ENCODE measurements at regions not wholly inside any gene's neighbourhood (a gene's known extent, or its start where the extent isn't known, plus 50 kb on each side); places are given as distances from the start of the nearest gene placed in this dataset.

DNA sequence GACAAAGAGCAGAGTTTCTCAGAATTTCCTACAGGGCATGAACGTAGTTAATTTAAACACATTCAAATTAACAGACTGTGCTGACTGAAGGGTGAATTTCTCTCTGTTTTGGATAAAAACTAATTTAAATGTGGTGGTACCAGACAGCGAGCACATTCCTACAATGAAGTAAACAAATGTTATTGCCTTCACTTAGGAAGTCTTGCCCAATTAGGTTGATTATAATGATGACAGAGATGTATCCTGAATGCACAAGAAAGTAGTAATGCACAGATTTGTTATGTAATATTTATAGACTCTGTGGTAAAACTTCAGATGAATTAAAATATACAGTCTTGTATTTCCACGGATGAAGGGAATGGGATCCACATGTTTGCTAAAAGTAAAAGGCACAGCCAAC, 507.2 kb downstream of the EPHA4 start:
- Histone ChIP-seq H3K79me2 (ENCODE audit: insufficient read depth, low read length) (no peaks in the 10 kb centered on the region), H4K20me1 (ENCODE audit: insufficient read depth, low read length, poor library complexity, severe bottlenecking) (no peaks in the 10 kb centered on the region), H3K27me3 (ENCODE audit: insufficient read depth, low read length, poor library complexity, severe bottlenecking) (no peaks in the 10 kb centered on the region), H2AFZ (ENCODE audit: low read length) (no peak overlapping the region), H3K4me3 (ENCODE audit: low read length, poor library complexity, severe bottlenecking) (no peak overlapping the region), H3K4me1 (ENCODE audit: insufficient read depth, low read length, poor library complexity, severe bottlenecking) (no peaks in the 10 kb centered on the region), H3K36me3 (ENCODE audit: insufficient read depth, low read length) (no peaks in the 10 kb centered on the region), H3K9me3 (ENCODE audit: insufficient read depth, low read depth, low read length) (no peaks in the 10 kb centered on the region), H3F3A (ENCODE audit: low read depth) (no peaks in the 10 kb centered on the region), H3K9me2 (replicated peaks; ENCODE audit: low read depth, low read length) (no peaks in the 10 kb centered on the region), H3K9ac (ENCODE audit: low read depth, low read length, poor library complexity, severe bottlenecking) (no peak overlapping the region), H3K4me2 (ENCODE audit: low read depth, low read length, poor library complexity, severe bottlenecking) (no peak overlapping the region)
- TF ChIP-seq, protein P1, sequence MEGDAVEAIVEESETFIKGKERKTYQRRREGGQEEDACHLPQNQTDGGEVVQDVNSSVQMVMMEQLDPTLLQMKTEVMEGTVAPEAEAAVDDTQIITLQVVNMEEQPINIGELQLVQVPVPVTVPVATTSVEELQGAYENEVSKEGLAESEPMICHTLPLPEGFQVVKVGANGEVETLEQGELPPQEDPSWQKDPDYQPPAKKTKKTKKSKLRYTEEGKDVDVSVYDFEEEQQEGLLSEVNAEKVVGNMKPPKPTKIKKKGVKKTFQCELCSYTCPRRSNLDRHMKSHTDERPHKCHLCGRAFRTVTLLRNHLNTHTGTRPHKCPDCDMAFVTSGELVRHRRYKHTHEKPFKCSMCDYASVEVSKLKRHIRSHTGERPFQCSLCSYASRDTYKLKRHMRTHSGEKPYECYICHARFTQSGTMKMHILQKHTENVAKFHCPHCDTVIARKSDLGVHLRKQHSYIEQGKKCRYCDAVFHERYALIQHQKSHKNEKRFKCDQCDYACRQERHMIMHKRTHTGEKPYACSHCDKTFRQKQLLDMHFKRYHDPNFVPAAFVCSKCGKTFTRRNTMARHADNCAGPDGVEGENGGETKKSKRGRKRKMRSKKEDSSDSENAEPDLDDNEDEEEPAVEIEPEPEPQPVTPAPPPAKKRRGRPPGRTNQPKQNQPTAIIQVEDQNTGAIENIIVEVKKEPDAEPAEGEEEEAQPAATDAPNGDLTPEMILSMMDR (conservative IDR thresholded peaks at IDR 0.05; ENCODE audit: low read length): no peak
- TF ChIP-seq EZH2phosphoT487 (IDR thresholded peaks at IDR 0.05; ENCODE audit: borderline replicate concordance): no peak

DNA sequence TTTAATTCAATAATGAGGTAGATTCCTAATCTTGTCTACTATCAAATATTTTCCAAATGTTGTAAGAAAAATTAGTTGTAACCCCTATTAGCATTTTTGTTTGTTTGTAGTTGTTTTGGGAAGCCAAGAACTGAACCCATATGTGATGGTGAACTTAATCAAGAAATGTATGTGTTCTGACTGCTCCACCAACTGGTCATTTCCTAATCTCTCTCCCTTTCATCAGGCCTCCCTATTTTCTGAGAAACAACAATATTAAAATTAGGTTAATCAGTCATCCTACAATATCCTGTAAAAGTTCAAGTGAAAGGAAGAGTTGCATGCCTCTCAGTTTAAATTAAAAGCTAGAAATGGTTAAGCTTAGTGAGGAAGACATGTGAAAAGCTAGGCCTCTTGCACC, 504.0 kb downstream of the EPHA4 start:
- Histone ChIP-seq H3K4me3 (ENCODE audit: low read length, poor library complexity, severe bottlenecking) (no peak overlapping the region), H3K9me3 (ENCODE audit: insufficient read depth, low read depth, low read length) (no peaks in the 10 kb centered on the region), H3K4me2 (ENCODE audit: low read depth, low read length, poor library complexity, severe bottlenecking) (no peak overlapping the region), H4K20me1 (ENCODE audit: insufficient read depth, low read length, poor library complexity, severe bottlenecking) (no peaks in the 10 kb centered on the region), H3F3A (ENCODE audit: low read depth) (no peaks in the 10 kb centered on the region), H3K9me2 (replicated peaks; ENCODE audit: low read depth, low read length) (no peaks in the 10 kb centered on the region), H3K4me1 (ENCODE audit: insufficient read depth, low read length, poor library complexity, severe bottlenecking) (no peaks in the 10 kb centered on the region), H3K36me3 (ENCODE audit: insufficient read depth, low read length) (no peaks in the 10 kb centered on the region), H3K79me2 (ENCODE audit: insufficient read depth, low read length) (no peaks in the 10 kb centered on the region), H3K27me3 (ENCODE audit: insufficient read depth, low read length, poor library complexity, severe bottlenecking) (no peaks in the 10 kb centered on the region), H3K9ac (ENCODE audit: low read depth, low read length, poor library complexity, severe bottlenecking) (no peak overlapping the region), H2AFZ (ENCODE audit: low read length) (no peak overlapping the region)
- TF ChIP-seq, protein P1 (conservative IDR thresholded peaks at IDR 0.05; ENCODE audit: low read length): peak; percentile 23; the same call in 1 of the 2 replicates
- no peak for TF ChIP-seq EZH2phosphoT487 (IDR thresholded peaks at IDR 0.05; ENCODE audit: borderline replicate concordance)

DNA sequence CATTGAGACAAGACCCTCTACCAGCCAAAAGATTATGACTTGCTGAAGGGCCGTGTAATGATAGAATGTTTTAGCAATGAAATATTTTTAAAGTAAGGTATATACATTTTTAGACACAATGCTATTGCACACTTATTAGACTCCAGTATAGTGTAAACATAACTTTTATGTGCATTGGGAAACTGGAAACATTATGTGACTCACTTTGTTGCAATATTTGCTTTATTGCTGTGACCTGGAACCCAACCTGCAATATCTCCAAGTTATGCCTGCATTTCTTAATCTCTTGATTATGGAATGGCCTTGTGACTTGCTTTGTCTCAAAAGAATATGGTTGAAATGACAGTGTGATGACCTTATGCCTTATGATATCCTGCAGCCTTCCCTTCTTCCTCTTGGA, 502.0 kb downstream of the EPHA4 start:
- no peak for TF ChIP-seq EZH2phosphoT487 (IDR thresholded peaks at IDR 0.05; ENCODE audit: borderline replicate concordance)
- TF ChIP-seq, protein P1 (conservative IDR thresholded peaks at IDR 0.05; ENCODE audit: low read length): no peak
- H3K36me3 ChIP-seq (ENCODE audit: insufficient read depth, low read length): no peaks in the 10 kb centered on the region
- no peak overlapping the region for H3K9ac ChIP-seq (ENCODE audit: low read depth, low read length, poor library complexity, severe bottlenecking)

More for the DNA sequence above, 502.0 kb downstream of the EPHA4 start:
- no peaks in the 10 kb centered on the region for H3K27me3 ChIP-seq (ENCODE audit: insufficient read depth, low read length, poor library complexity, severe bottlenecking)
- no peak overlapping the region for H3K4me3 ChIP-seq (ENCODE audit: low read length, poor library complexity, severe bottlenecking)
- H3K79me2 ChIP-seq (ENCODE audit: insufficient read depth, low read length): no peaks in the 10 kb centered on the region
- no peaks in the 10 kb centered on the region for H3F3A ChIP-seq (ENCODE audit: low read depth)
- no peak overlapping the region for H2AFZ ChIP-seq (ENCODE audit: low read length)
- no peaks in the 10 kb centered on the region for H3K9me3 ChIP-seq (ENCODE audit: insufficient read depth, low read depth, low read length)
- H3K9me2 ChIP-seq (replicated peaks; ENCODE audit: low read depth, low read length): no peaks in the 10 kb centered on the region
- no peak overlapping the region for H3K4me2 ChIP-seq (ENCODE audit: low read depth, low read length, poor library complexity, severe bottlenecking)
- H3K4me1 ChIP-seq (ENCODE audit: insufficient read depth, low read length, poor library complexity, severe bottlenecking): no peaks in the 10 kb centered on the region
- no peaks in the 10 kb centered on the region for H4K20me1 ChIP-seq (ENCODE audit: insufficient read depth, low read length, poor library complexity, severe bottlenecking)

Measured in Loucy (cell line).